ENCODE measurements at regions not wholly inside any gene's neighbourhood (a gene's known extent, or its start where the extent isn't known, plus 50 kb on each side); places are given as distances from the start of the nearest gene placed in this dataset.

DNA sequence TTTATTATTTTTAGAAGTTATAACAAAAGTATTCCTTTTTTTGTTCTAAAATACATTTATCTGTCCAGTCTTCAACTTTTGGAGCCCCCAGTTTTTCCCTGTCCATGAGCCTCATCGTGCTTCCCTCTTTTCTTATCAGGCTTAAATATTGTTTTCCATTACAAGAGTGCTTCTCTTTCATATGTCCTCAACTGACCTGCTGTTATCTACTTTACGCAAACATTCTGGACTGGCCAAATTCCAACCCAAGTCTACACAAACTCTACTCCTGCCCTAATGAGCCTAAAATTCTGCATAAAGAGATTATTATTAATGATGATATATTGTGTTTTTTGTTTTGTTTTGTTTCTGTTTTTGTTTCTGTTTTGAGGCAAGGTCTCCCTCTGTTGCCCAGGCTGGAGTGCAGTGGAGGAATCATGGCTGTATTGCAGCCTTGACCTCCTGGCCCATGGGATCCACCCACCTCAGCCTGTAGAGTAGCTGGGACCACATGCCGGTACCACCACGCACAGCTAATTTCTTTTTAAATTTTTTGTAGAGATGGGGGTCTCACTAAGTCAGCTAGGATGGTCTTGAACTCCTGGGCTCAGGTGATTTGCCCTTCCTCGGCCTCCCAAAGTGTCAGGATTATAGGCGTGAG lies 318.8 kb upstream of the NEGR1 start:
- Mint-ChIP-seq H3K4me1 (ENCODE audit: low read depth) (no peaks in the 10 kb centered on the region), H3K9me3 (no peaks in the 10 kb centered on the region), H3K36me3 (ENCODE audit: low read depth) (no peaks in the 10 kb centered on the region), H3K4me3 (no peak overlapping the region), H3K27me3 (no peaks in the 10 kb centered on the region), H3K27ac (no peak overlapping the region)
- intact Hi-C loops (cut with micrococcal nuclease): no loop called here

DNA sequence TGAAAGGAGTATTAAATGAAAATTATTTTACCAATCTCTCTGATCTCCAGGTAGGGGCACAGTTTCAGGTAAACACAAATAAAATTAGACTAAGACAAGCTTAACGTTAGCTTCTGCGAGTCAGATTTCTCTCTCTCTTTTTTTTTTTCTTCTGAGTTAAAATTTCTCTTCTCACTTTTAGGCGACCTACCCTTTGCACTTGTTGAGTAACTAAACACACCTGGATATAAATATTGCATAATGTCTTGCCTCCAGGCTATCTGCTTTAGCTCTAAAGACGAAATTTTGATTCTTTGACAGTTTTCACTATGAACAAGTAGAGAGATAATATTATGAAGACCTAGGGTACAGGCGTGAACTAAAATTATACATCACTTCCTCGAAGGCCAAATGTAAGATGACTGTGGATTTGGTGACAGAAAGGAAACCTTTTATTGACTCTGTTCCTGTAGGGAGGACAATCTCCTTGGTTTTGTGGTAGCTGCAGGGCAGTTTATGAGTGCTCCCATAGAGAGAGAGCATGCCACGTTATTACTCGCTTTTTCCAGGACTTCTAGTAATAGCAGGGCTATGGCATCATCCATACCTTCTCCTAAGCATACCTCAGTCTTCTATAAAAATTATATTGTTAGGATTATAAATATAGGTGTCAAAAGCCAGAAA lies 303.8 kb upstream of the NEGR1 start:
- no peaks in the 10 kb centered on the region for H3K9me3 Mint-ChIP-seq
- no peak overlapping the region for H3K4me3 Mint-ChIP-seq
- intact Hi-C loops (cut with micrococcal nuclease): no loop called here
- H3K4me1 Mint-ChIP-seq (ENCODE audit: low read depth): peaks cover 11% of the 10 kb centered on the region
- H3K27ac Mint-ChIP-seq: no peak overlapping the region
- no peaks in the 10 kb centered on the region for H3K36me3 Mint-ChIP-seq (ENCODE audit: low read depth)
- no peaks in the 10 kb centered on the region for H3K27me3 Mint-ChIP-seq

DNA sequence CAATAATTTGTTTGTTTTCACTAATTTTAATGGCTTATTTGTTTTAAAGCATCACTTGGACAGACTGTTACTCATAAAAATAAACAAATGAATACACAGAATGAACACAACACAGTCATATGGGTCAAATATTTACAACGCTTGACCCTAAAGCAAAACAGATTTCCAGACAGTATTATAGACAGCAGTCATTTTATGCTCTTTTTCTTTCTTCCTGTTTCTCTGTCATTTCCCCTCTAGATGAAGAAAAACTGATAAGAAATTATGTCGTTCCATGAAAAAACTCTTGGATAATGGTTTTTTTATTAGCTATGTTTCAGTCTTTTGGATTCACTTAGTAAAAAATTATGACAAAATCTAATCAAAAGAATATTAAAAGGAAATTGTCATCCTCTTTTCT lies 297.3 kb upstream of the NEGR1 start:
- H3K27me3 Mint-ChIP-seq: no peaks in the 10 kb centered on the region
- H3K9me3 Mint-ChIP-seq: no peaks in the 10 kb centered on the region
- no peak overlapping the region for H3K27ac Mint-ChIP-seq
- intact Hi-C loops (cut with micrococcal nuclease): no loop called here
- no peak overlapping the region for H3K4me3 Mint-ChIP-seq
- no peaks in the 10 kb centered on the region for H3K36me3 Mint-ChIP-seq (ENCODE audit: low read depth)
- H3K4me1 Mint-ChIP-seq (ENCODE audit: low read depth): peaks cover under 1% of the 10 kb centered on the region

DNA sequence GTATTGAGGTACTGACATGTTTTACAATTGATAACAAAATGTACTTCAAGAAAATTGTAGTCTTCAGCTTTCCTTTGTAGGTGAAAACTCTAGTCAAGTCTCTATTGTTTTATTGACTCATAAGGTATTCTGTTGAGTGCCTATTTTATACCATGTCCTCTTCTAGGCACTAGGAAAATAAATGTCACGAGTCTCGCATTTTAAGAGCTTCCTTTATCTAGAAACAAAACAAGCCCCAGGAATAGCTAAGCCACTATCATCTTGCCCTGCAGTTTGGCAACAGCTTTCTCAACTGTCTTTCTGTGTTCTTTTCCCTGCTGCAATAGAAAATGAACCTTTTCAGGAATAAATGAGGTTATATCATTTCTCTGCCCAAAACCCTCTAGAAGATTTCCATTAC lies 288.5 kb upstream of the NEGR1 start:
- H3K4me3 Mint-ChIP-seq: no peak overlapping the region
- no peaks in the 10 kb centered on the region for H3K36me3 Mint-ChIP-seq (ENCODE audit: low read depth)
- H3K27ac Mint-ChIP-seq: no peak overlapping the region
- H3K4me1 Mint-ChIP-seq (ENCODE audit: low read depth): no peaks in the 10 kb centered on the region
- intact Hi-C loops (cut with micrococcal nuclease): no loop called here
- H3K9me3 Mint-ChIP-seq: no peaks in the 10 kb centered on the region
- H3K27me3 Mint-ChIP-seq: no peaks in the 10 kb centered on the region

DNA sequence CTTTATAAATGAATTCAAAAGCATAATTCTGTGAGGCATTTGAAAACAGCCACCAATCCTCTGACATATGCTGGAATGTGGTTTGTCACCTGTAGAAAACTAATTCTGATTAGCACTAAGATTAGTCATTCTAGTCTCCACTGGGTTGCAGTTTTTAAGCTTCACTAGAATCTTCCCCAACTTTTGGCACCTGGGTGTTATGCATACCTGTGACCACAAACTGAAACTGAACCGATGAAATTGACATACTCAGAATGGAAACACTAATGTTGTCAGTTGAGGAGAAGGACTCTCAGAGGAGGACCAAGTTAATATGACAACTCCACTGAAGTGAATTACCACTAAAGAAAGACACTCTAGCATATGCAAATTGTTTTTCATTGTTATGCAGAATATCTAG lies 285.8 kb upstream of the NEGR1 start:
- H3K9me3 Mint-ChIP-seq: no peaks in the 10 kb centered on the region
- intact Hi-C loops (cut with micrococcal nuclease): no loop called here
- H3K27me3 Mint-ChIP-seq: no peaks in the 10 kb centered on the region
- H3K27ac Mint-ChIP-seq: no peak overlapping the region
- H3K4me1 Mint-ChIP-seq (ENCODE audit: low read depth): no peaks in the 10 kb centered on the region
- no peak overlapping the region for H3K4me3 Mint-ChIP-seq
- H3K36me3 Mint-ChIP-seq (ENCODE audit: low read depth): no peaks in the 10 kb centered on the region

DNA sequence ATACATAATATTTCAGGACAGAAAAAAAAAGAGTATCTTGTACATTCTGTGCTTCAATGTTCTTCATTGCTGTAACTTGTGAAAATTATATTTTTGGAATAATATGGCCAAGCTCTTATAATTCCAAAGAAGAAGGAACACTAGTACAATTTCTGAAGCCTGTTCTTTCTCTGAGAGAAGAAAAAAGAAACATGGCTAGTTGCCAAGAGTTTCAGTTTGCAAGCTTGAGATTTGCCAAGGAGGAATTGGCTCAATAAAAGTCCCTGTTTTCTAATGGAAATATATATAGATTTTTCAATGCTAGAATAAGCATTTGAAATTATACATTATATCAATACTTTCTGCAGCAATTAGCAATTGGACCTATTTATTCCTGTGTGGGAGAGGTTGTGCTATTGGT lies 285.2 kb upstream of the NEGR1 start:
- H3K27ac Mint-ChIP-seq: no peak overlapping the region
- intact Hi-C loops (cut with micrococcal nuclease): no loop called here

DNA sequence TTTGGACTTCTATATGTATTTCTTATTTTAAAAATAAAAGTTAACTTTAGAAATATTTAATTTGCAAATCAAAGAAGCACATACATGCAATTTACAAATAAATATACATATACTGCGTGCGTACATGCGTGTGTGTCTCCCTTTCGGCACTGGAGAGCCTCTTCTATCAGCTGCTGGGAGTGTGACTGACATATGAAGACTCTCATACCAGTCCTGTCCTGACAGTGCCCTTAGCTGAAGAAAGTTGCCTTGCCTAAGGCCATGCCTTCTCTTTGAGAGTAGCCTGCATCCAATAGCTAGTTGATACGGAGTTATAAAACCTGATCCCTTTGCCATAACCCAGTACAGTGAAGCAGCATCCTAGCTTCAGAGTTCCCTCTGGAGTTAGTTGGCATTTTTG lies 282.4 kb upstream of the NEGR1 start:
- no peak overlapping the region for H3K4me3 Mint-ChIP-seq
- no peaks in the 10 kb centered on the region for H3K4me1 Mint-ChIP-seq (ENCODE audit: low read depth)
- intact Hi-C loops (cut with micrococcal nuclease): no loop called here
- H3K9me3 Mint-ChIP-seq: no peaks in the 10 kb centered on the region
- no peak overlapping the region for H3K27ac Mint-ChIP-seq
- no peaks in the 10 kb centered on the region for H3K27me3 Mint-ChIP-seq
- H3K36me3 Mint-ChIP-seq (ENCODE audit: low read depth): no peaks in the 10 kb centered on the region

More for the DNA sequence above, 285.2 kb upstream of the NEGR1 start:
- H3K4me1 Mint-ChIP-seq (ENCODE audit: low read depth): no peaks in the 10 kb centered on the region
- no peaks in the 10 kb centered on the region for H3K27me3 Mint-ChIP-seq
- no peak overlapping the region for H3K4me3 Mint-ChIP-seq
- no peaks in the 10 kb centered on the region for H3K9me3 Mint-ChIP-seq
- H3K36me3 Mint-ChIP-seq (ENCODE audit: low read depth): no peaks in the 10 kb centered on the region

DNA sequence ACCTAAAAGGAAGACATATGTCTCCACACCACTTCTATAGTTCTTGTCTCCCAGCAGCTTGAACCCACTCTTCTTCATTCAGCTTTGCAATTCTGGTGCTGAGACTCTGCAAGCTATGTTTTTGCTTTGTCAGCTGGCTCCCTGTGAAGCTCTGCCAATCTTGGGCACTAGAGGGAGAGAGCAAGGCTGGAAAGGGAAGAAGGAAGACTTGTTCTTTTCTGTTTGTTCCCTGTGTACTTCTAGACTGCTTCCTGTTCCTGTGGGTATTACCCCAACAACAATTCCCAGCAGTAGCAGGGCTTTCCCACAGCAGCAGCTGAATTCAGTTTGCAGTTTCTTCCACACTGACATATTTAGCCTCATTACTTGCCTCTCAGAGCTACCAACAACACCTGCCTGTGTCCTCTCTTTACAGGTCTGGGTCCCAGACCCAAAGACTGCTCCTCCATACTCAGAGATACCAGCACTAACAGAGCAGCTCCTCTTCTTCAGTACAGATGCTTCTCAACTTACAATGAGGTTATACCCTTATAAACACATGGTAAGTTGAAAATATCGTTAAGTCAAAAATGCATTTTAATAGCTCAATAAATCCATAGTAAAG lies 275.2 kb upstream of the NEGR1 start:
- peaks cover 7% of the 10 kb centered on the region for H3K4me1 Mint-ChIP-seq (ENCODE audit: low read depth)
- intact Hi-C loops (cut with micrococcal nuclease): no loop called here
- H3K9me3 Mint-ChIP-seq: no peaks in the 10 kb centered on the region
- H3K27ac Mint-ChIP-seq: no peak overlapping the region
- no peak overlapping the region for H3K4me3 Mint-ChIP-seq
- H3K36me3 Mint-ChIP-seq (ENCODE audit: low read depth): no peaks in the 10 kb centered on the region
- H3K27me3 Mint-ChIP-seq: no peaks in the 10 kb centered on the region

DNA sequence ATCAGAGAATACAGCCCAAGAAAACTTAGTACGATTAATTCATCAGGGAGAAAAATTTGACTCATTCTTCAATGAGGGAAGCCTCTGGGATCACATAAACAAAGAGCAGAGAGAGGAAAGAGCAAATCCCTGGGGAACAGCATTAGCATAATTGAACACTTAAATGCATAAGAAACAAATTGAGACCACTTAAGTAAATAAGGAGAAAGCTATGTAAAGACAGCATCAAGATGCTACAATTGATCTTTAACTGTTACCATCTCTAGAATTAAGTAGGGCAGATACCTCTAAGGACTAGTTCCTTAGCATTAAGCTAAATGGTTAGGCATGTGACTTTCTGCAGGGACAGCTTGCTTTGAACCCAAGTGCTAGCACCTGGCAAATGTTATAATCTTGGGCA lies 265.1 kb upstream of the NEGR1 start:
- H3K36me3 Mint-ChIP-seq (ENCODE audit: low read depth): no peaks in the 10 kb centered on the region
- H3K27ac Mint-ChIP-seq: no peak overlapping the region
- intact Hi-C loops (cut with micrococcal nuclease): no loop called here
- H3K27me3 Mint-ChIP-seq: no peaks in the 10 kb centered on the region
- H3K9me3 Mint-ChIP-seq: peaks cover 7% of the 10 kb centered on the region
- H3K4me1 Mint-ChIP-seq (ENCODE audit: low read depth): no peaks in the 10 kb centered on the region
- H3K4me3 Mint-ChIP-seq: no peak overlapping the region

DNA sequence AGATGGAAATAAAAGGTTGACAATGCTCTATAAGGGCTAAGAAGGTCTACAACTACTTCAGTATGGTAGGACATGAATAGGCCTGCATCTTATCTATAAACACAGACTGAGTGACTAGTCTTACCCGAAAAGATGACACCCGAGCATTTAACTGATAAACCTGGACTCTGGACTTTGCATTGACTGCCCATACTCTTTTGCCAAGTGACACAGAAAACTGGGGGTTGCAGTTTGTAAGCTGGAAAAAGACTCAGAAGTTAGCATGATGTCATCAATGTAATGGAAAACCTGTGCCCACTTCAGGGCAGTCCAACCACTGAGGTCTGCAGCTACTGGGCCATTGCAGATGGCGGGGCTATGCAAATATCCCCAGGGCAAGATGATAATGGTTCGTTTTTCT lies 258.3 kb upstream of the NEGR1 start:
- Mint-ChIP-seq H3K4me1 (ENCODE audit: low read depth) (no peaks in the 10 kb centered on the region), H3K27ac (no peak overlapping the region), H3K36me3 (ENCODE audit: low read depth) (no peaks in the 10 kb centered on the region), H3K9me3 (peaks cover 12% of the 10 kb centered on the region), H3K4me3 (no peak overlapping the region), H3K27me3 (no peaks in the 10 kb centered on the region)
- intact Hi-C loops (cut with micrococcal nuclease): no loop called here

DNA sequence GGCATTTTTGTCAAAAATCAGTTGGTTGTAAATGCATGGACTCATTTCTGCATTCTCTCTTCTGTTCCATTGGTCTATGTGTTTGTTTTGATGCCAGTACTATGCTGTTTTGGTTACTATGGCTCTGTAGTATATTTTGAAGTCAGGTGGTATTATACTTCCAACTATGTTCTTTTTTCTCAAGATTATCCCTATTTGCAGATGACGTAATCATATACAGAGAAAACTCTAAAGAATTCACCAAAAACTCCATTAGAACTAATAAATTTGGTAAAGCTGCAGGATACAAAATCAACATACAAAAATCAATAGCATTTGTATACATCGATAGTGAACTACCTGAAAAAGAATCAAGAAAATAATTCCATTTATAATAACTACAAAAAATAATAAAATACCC lies 253.1 kb upstream of the NEGR1 start:
- Mint-ChIP-seq H3K27ac (no peak overlapping the region), H3K27me3 (no peaks in the 10 kb centered on the region), H3K9me3 (peaks cover 10% of the 10 kb centered on the region), H3K4me3 (no peak overlapping the region), H3K36me3 (ENCODE audit: low read depth) (no peaks in the 10 kb centered on the region), H3K4me1 (ENCODE audit: low read depth) (no peaks in the 10 kb centered on the region)
- intact Hi-C loops (cut with micrococcal nuclease): no loop called here

DNA sequence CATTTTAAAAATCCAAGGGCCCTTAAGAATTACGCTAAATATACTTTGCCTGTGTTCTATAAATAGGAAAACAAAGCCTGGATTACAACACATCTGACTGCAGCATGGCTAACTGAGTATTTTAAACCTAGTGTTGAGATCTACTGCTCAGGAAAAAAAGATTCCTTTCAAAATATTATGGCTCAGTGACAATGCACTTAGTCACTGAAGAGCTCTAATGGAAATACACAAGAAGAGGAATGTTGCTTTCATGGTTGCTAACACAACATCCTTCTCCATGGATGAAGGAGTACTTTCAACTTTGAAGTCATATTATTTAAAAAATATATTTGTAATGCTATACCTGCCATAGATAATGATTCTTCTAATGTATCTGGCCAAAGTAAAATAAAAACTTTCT lies 248.3 kb upstream of the NEGR1 start:
- H3K4me1 Mint-ChIP-seq (ENCODE audit: low read depth): no peaks in the 10 kb centered on the region

DNA sequence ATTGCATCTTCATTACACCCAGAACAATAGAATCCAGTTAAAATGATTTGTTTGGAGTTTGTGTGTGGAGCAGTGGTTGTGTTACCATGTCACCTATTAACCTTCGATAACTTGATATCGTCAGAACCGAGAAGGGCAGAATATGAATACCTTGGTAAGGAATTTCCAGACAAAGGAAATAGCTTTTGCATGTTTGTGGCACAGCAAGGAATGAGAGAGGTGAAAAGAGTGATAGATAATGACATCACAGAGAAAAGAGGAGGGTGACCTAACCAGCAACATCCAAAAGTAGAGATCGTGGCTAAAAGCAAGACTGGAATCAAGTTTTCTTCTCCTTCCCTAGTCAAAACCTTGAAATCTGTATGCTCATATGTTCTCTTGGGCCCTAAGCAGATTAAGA lies 244.6 kb upstream of the NEGR1 start:
- no peaks in the 10 kb centered on the region for H3K4me1 Mint-ChIP-seq (ENCODE audit: low read depth)
- no peak overlapping the region for H3K4me3 Mint-ChIP-seq
- intact Hi-C loops (cut with micrococcal nuclease): no loop called here
- no peaks in the 10 kb centered on the region for H3K27me3 Mint-ChIP-seq
- H3K27ac Mint-ChIP-seq: no peak overlapping the region
- H3K36me3 Mint-ChIP-seq (ENCODE audit: low read depth): no peaks in the 10 kb centered on the region
- H3K9me3 Mint-ChIP-seq: peaks cover 15% of the 10 kb centered on the region

More for the DNA sequence above, 248.3 kb upstream of the NEGR1 start:
- intact Hi-C loops (cut with micrococcal nuclease): no loop called here
- no peaks in the 10 kb centered on the region for H3K36me3 Mint-ChIP-seq (ENCODE audit: low read depth)
- no peak overlapping the region for H3K27ac Mint-ChIP-seq
- H3K4me3 Mint-ChIP-seq: no peak overlapping the region
- H3K27me3 Mint-ChIP-seq: no peaks in the 10 kb centered on the region
- peaks cover 19% of the 10 kb centered on the region for H3K9me3 Mint-ChIP-seq

DNA sequence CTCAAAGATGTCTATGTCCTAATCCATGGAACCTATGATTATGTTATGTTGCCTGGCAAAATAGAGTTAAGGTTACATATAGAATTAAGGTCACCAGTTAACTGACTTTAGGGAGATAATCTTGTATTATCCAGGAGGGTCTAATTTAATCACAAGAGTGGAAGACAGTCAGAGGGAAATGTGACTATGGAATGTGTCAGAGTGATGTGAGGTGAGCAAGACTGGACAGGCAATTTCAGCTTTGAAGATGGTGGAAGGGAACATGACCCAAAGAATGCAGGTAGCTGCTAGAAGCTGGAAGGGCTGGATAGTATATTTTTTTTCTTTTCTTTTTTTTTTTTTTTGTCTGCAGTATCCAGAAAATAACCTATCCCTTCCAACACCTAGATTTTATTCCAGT lies 241.7 kb upstream of the NEGR1 start:
- intact Hi-C loops (cut with micrococcal nuclease): no loop called here
- Mint-ChIP-seq H3K9me3 (no peaks in the 10 kb centered on the region), H3K36me3 (ENCODE audit: low read depth) (no peaks in the 10 kb centered on the region), H3K27me3 (no peaks in the 10 kb centered on the region), H3K4me1 (ENCODE audit: low read depth) (no peaks in the 10 kb centered on the region), H3K4me3 (no peak overlapping the region), H3K27ac (no peak overlapping the region)

DNA sequence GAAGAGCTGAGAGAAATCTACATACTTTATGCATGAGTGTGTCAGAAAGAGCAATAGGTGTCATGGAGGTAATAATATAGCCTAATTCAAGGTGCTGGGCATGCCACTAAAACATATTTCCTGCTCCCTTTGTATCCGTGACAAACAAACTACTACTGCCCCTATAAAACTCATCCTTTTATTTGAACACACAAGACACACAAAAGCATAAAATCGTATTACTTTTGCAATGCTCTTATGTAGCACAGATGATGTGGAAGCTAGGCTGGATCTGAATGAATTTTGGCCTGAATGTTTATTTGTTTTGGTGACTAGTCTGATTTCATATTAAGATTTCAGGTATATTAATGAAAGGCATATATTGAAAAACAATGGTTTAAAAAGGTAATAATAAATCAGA lies 239.3 kb upstream of the NEGR1 start:
- Mint-ChIP-seq H3K4me3 (no peak overlapping the region), H3K27ac (no peak overlapping the region), H3K27me3 (no peaks in the 10 kb centered on the region), H3K4me1 (ENCODE audit: low read depth) (no peaks in the 10 kb centered on the region), H3K36me3 (ENCODE audit: low read depth) (no peaks in the 10 kb centered on the region), H3K9me3 (no peaks in the 10 kb centered on the region)
- intact Hi-C loops (cut with micrococcal nuclease): no loop called here
